NAMALWA (cell line): ENCODE measurements at regions not wholly inside any gene's neighbourhood (a gene's known extent, or its start where the extent isn't known, plus 50 kb on each side); places are given as distances from the start of the nearest gene placed in this dataset.

Experiments used
- DNase-seq: peaks from one replicate; pipeline ENCODE4 v3.0.0-alpha.2; 2015; ENCODE audit warnings: low spot score

- DNase-seq = no peak
Observed at GRCh38 chr15:93866948-93867347, 364.4 kb upstream of the MCTP2 start.

- DNase-seq = no peak
Observed at GRCh38 chr15:93866476-93866875, 364.9 kb upstream of the MCTP2 start.

GRCh38 chr15:93865586-93865985 lies 365.8 kb upstream of the MCTP2 start:
- DNase-seq = no peak

GRCh38 chr15:93862791-93863190 lies 368.6 kb upstream of the MCTP2 start:
- no peak for DNase-seq

- DNase-seq = no peak
Observed at GRCh38 chr15:93861956-93862741, 369.2 kb upstream of the MCTP2 start.

- DNase-seq = no peak
Observed at GRCh38 chr15:93861413-93861812, 369.9 kb upstream of the MCTP2 start.

- no peak for DNase-seq
Observed at GRCh38 chr15:93860701-93861100, 370.7 kb upstream of the MCTP2 start.

- no peak for DNase-seq
Observed at GRCh38 chr15:93859176-93859575, 372.2 kb upstream of the MCTP2 start.

GRCh38 chr15:93855181-93855826 lies 376.1 kb upstream of the MCTP2 start:
- no peak for DNase-seq

GRCh38 chr15:93854088-93854487 lies 377.3 kb upstream of the MCTP2 start:
- no peak for DNase-seq

- no peak for DNase-seq
Observed at GRCh38 chr15:93852761-93853160, 378.6 kb upstream of the MCTP2 start.

- no peak for DNase-seq
Observed at GRCh38 chr15:93848490-93848889, 382.9 kb upstream of the MCTP2 start.

GRCh38 chr15:93848076-93848475 lies 383.3 kb upstream of the MCTP2 start:
- no peak for DNase-seq

GRCh38 chr15:93846148-93846547 lies 385.2 kb upstream of the MCTP2 start:
- no peak for DNase-seq

GRCh38 chr15:93837450-93837849 lies 393.9 kb upstream of the MCTP2 start:
- no peak for DNase-seq

- no peak for DNase-seq
Observed at GRCh38 chr15:93835344-93835743, 396.0 kb upstream of the MCTP2 start.

GRCh38 chr15:93831641-93832040 lies 399.7 kb upstream of the MCTP2 start:
- DNase-seq = no peak

GRCh38 chr15:93830221-93831080 lies 400.9 kb upstream of the MCTP2 start:
- no peak for DNase-seq

- no peak for DNase-seq
Observed at GRCh38 chr15:93829115-93829870, 402.1 kb upstream of the MCTP2 start.

- no peak for DNase-seq
Observed at GRCh38 chr15:93826790-93827189, 404.6 kb upstream of the MCTP2 start.

GRCh38 chr15:93826293-93826692 lies 405.1 kb upstream of the MCTP2 start:
- no peak for DNase-seq

GRCh38 chr15:93825682-93826081 lies 405.7 kb upstream of the MCTP2 start:
- no peak for DNase-seq
